MM.1S (cell line): ENCODE measurements at regions not wholly inside any gene's neighbourhood (a gene's known extent, or its start where the extent isn't known, plus 50 kb on each side); places are given as distances from the start of the nearest gene placed in this dataset.

Source experiments
- EZH2phosphoT487 ChIP-seq: fragments of 300-600 bp; sonication (generic); IDR thresholded peaks from 2 replicates; pipeline ENCODE4 v1.6.1; 2018; ENCODE audit warnings: antibody characterized with exemption, low read length
- TF ChIP-seq, protein P1 (sequence below): fragments of 300-600 bp; sonication (generic); IDR thresholded peaks from 2 replicates; pipeline ENCODE4 v1.5.1; 2016; ENCODE audit warnings: antibody characterized with exemption, low read length, mixed read lengths

DNA sequence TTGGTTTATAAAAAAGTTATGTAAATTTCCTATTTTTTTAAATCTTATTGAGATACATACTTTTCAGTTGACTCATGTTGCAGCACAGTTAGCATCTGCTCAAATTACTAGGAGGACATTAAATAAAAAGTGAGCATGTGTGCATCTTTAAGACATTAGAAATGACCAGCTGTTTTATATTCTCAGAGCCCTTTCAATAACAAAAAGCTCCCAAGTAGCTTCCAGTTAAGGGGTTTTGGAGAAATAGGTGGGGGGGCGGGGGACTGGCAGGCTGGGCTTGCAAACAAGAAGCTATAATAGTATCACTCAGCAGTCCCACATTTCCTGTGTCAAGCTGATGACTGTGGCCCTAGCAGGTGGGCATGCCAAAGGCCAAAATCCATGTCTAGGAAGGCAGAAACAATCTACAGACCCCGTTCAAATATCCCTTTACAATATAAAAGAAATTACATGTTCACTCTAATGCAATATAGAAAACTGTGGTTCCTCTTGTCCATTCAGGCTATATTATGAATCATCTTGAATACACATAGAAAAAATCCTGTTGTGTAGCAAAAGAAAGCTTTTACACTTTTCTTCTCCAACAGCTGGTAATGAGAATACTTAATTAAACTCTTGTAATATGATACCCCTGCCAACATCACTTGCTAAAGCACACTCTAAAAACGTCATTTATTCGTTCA, 1713.2 kb upstream of the SLC10A2 start:
- TF ChIP-seq, protein P1, sequence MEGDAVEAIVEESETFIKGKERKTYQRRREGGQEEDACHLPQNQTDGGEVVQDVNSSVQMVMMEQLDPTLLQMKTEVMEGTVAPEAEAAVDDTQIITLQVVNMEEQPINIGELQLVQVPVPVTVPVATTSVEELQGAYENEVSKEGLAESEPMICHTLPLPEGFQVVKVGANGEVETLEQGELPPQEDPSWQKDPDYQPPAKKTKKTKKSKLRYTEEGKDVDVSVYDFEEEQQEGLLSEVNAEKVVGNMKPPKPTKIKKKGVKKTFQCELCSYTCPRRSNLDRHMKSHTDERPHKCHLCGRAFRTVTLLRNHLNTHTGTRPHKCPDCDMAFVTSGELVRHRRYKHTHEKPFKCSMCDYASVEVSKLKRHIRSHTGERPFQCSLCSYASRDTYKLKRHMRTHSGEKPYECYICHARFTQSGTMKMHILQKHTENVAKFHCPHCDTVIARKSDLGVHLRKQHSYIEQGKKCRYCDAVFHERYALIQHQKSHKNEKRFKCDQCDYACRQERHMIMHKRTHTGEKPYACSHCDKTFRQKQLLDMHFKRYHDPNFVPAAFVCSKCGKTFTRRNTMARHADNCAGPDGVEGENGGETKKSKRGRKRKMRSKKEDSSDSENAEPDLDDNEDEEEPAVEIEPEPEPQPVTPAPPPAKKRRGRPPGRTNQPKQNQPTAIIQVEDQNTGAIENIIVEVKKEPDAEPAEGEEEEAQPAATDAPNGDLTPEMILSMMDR = no peak
- no peak for TF ChIP-seq EZH2phosphoT487
